ENCODE measurements at regions not wholly inside any gene's neighbourhood (a gene's known extent, or its start where the extent isn't known, plus 50 kb on each side); places are given as distances from the start of the nearest gene placed in this dataset.

DNA sequence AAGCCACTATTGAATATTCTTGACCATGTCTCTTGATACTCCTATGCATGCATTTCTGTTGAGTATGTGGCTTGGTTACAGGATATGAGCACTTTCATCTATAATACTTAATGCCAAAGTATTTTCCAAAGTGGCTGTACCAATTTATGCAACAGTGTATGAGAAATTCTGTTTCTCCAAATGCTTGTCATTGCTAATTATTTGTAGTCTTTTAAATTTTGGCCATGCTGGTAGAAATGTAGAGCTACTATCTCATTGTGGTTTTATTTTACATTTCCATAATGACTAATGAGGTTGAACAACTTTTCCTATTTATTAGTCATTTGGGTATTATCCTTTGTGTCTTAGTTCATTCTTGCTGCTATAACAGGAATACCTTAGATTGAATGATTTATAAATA lies 71.4 kb upstream of the TSPAN2 start:
- Histone ChIP-seq H2AFZ (ENCODE audit: low read length) (no peak overlapping the region), H3K79me1 (ENCODE audit: insufficient read depth, low read depth, low read length, poor library complexity, severe bottlenecking) (no peaks in the 10 kb centered on the region), H3K27ac (ENCODE audit: insufficient read length, low read depth, low read length) (no peak overlapping the region), H2BK12ac (ENCODE audit: insufficient read length, low read depth, low read length) (no peak overlapping the region), H3K18ac (ENCODE audit: insufficient read length, low read depth, low read length) (no peak overlapping the region), H2BK20ac (ENCODE audit: low read depth, low read length, poor library complexity, severe bottlenecking) (no peak overlapping the region), H4K5ac (ENCODE audit: insufficient read length, low read depth, low read length) (no peak overlapping the region), H2AK5ac (ENCODE audit: insufficient read length, low read length) (no peak overlapping the region), H3K4ac (ENCODE audit: low read depth, low read length) (no peak overlapping the region), H3K23me2 (ENCODE audit: insufficient read length, low read depth, low read length, poor library complexity, severe bottlenecking) (no peaks in the 10 kb centered on the region), H2BK15ac (ENCODE audit: low read depth, low read length) (no peak overlapping the region), H3K9me3 (ENCODE audit: control insufficient read depth, low read depth, low read length) (no peaks in the 10 kb centered on the region), H4K91ac (ENCODE audit: insufficient read length, low read depth, low read length) (no peak overlapping the region), H3K79me2 (ENCODE audit: insufficient read depth, low read length) (no peaks in the 10 kb centered on the region), H3K14ac (ENCODE audit: insufficient read depth, low read length) (no peak overlapping the region), H3K23ac (ENCODE audit: insufficient read length, low read depth, low read length) (no peak overlapping the region), H2BK120ac (ENCODE audit: low read depth, low read length, poor library complexity, severe bottlenecking) (no peak overlapping the region), H3K4me1 (ENCODE audit: insufficient read depth, low read length) (no peaks in the 10 kb centered on the region), H3T11ph (ENCODE audit: low read length) (no peak overlapping the region), H3K4me2 (ENCODE audit: insufficient read depth, insufficient read length, low read length) (no peak overlapping the region), H3K27me3 (ENCODE audit: insufficient read depth, low read length) (no peaks in the 10 kb centered on the region), H2BK5ac (ENCODE audit: insufficient read length, low read length) (no peak overlapping the region), H3K56ac (ENCODE audit: insufficient read length, low read depth, low read length) (no peak overlapping the region), H4K8ac (replicated peaks; ENCODE audit: insufficient read length, low read depth, low read length) (no peak overlapping the region), H4K20me1 (ENCODE audit: control insufficient read depth, insufficient read depth, insufficient read length) (no peaks in the 10 kb centered on the region), H3K9ac (ENCODE audit: extremely low read depth, insufficient read length, low read length) (no peak overlapping the region)
- H3K36me3 Mint-ChIP-seq (ENCODE audit: insufficient read depth in 1 of 3, low read depth in 3 of 3) = no peaks in the 10 kb centered on the region
- no peak overlapping the region for H3K27ac Mint-ChIP-seq
- H3K4me3 Mint-ChIP-seq = no peak overlapping the region
- H3K9me3 Mint-ChIP-seq = no peaks in the 10 kb centered on the region
- DNase-seq = no peak
- H3K4me1 Mint-ChIP-seq = no peaks in the 10 kb centered on the region
- H3K27me3 Mint-ChIP-seq (ENCODE audit: low read depth) = no peaks in the 10 kb centered on the region; the same call in 1 of the 2 replicates
- TF ChIP-seq, protein P1, sequence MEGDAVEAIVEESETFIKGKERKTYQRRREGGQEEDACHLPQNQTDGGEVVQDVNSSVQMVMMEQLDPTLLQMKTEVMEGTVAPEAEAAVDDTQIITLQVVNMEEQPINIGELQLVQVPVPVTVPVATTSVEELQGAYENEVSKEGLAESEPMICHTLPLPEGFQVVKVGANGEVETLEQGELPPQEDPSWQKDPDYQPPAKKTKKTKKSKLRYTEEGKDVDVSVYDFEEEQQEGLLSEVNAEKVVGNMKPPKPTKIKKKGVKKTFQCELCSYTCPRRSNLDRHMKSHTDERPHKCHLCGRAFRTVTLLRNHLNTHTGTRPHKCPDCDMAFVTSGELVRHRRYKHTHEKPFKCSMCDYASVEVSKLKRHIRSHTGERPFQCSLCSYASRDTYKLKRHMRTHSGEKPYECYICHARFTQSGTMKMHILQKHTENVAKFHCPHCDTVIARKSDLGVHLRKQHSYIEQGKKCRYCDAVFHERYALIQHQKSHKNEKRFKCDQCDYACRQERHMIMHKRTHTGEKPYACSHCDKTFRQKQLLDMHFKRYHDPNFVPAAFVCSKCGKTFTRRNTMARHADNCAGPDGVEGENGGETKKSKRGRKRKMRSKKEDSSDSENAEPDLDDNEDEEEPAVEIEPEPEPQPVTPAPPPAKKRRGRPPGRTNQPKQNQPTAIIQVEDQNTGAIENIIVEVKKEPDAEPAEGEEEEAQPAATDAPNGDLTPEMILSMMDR (conservative IDR thresholded peaks at IDR 0.05) = no peak
